GM12892 (cell line): ENCODE measurements at regions not wholly inside any gene's neighbourhood (a gene's known extent, or its start where the extent isn't known, plus 50 kb on each side); places are given as distances from the start of the nearest gene placed in this dataset.

ENCODE experiments used
- POLR2A ChIP-seq: IDR thresholded peaks from 2 replicates; pipeline ENCODE4 v1.6.1; 2011; ENCODE audit warnings: low read depth, low read length, control low read depth
- POLR2AphosphoS5 ChIP-seq: IDR thresholded peaks from 2 replicates; pipeline ENCODE4 v1.6.1; 2011; ENCODE audit warnings: low read depth, low read length, control low read depth
- TAF1 ChIP-seq: IDR thresholded peaks from 2 replicates; pipeline ENCODE4 v1.6.1; 2011; ENCODE audit warnings: low read depth, mild to moderate bottlenecking, control low read depth, low read length, borderline replicate concordance

- TF ChIP-seq TAF1 (no peak), POLR2A (no peak), POLR2AphosphoS5 (no peak)
Measured at GRCh38 chr2:145631561-145631960, 1111.6 kb upstream of the ZEB2 start.
